Stimulated activated CD8-positive, alpha-beta memory T cell treated with anti-CD3 and anti-CD28 coated beads, Interleukin-7, amount 100 ng/mL, for 4 hours (primary cell): ENCODE measurements at regions not wholly inside any gene's neighbourhood (a gene's known extent, or its start where the extent isn't known, plus 50 kb on each side); places are given as distances from the start of the nearest gene placed in this dataset.
"Not testable (repeated sequence)": the region's sequence is repeated elsewhere in the genome, so short reads cannot be mapped to it uniquely, and the experiment has no call there.

Experiments used
- DNase-seq, 2 donors: peaks; one replicate each; pipeline ENCODE4 v3.0.0-alpha.2; 2020; ENCODE audit warnings: low read depth in 2 of 2

DNA sequence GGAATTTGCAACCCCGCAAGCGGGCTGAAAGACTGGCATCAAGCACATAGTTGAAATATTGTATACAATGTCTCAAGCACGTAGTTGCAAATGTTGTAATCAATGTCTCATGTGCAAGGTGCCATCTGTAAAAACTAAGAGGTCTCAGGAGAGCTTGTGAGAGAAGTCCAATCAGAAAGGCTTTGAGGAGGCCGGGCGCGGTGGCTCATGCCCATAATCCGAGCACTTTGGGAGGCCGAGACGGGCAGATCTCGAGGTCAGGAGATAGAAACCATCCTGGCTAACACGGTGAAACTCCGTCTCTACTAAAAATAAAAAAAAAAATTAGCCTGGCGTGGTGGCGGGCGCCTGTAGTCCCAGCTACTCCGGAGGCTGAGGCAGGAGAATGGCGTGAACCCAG, 1414.7 kb downstream of the BRD1 start:
- DNase-seq = not testable (repeated sequence)

DNA sequence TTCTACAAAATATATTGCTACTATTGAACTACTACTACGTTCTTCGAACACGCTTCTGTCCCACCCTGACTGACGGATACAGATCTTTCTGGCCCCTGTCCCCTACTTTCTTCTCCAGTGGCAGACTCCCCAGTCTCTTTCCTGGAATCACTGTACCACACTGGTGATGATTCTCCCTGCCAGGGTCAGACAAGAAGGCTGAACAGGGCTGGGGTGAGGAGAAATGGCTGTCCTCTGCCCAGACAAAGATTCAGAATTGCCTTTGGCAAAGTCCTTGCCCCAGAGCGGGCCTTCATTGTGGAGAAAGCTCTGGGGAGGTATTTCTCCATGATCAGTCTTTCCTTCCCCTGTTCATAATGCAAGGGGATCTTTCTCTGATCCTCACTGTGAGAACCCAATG, 1417.1 kb downstream of the BRD1 start:
- no peak for DNase-seq

DNA sequence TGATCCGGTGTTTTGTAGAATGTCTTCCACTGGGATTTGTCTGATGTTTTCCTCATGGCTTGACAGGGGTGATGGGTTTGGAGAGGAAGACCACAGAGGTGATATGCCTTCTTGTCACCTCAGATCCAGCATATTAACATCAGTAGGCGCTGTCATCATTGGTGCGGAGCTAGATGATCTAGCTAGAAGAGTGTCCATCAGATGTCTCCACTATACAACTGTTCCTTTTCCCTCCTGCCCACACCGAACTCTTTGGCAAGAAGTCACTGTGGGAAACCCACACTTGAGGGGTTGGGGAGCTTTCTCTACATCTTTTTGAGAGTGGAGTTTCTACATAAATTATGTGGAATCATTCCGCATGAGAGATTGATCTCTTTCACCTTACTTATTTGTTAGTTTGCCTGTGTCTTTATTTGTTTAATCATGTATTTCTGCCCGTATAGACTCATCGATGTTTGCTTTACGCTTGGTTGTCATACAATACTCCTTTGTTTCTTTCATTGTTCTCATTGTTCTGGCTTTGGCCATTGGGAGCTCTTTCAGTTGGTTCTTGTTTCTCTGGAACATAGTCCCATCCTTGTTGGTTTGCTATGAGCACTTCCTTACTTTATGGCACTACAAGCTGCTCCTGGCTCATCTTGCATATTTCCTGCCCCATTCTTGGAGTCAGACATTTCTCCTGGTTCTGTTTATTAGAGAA, 1420.3 kb downstream of the BRD1 start:
- DNase-seq = no peak

DNA sequence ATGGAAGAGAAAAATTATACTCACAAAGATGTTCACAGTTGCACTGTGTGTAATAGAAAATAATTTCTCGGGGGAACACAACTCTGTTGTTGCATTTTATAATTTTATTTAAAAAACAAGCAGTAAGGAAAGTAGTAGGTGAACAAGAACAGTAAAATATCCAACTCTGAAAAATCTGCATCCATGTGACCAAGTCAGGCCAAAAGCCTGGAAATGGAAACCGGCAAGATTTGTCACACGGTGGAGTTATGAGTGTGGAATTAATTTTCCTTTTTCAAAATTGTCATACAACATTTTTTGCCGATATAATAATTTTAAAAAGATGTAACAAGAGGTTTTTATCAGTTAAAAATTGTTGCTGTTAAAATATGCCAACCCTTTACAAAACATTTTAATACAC, 1421.5 kb downstream of the BRD1 start:
- DNase-seq = no peak

DNA sequence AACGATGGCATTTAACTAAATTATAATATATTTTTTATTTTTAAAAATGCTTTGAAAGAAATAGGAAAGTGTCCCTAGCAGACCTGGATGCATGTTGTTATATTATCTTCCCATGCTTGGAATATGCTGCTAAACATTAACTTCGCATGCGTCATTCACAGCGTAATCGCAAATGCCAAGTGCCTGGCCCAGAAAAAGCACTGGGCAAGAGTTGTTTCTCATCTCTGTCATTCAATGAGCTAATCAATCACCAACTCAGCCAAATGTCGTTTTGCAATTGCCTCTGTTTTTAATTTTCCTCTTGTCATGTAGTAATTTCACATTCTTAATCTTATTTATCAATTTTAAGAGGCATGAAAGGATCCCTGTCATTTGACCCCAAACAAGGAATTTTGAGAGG, 1421.9 kb downstream of the BRD1 start:
- DNase-seq = no peak

DNA sequence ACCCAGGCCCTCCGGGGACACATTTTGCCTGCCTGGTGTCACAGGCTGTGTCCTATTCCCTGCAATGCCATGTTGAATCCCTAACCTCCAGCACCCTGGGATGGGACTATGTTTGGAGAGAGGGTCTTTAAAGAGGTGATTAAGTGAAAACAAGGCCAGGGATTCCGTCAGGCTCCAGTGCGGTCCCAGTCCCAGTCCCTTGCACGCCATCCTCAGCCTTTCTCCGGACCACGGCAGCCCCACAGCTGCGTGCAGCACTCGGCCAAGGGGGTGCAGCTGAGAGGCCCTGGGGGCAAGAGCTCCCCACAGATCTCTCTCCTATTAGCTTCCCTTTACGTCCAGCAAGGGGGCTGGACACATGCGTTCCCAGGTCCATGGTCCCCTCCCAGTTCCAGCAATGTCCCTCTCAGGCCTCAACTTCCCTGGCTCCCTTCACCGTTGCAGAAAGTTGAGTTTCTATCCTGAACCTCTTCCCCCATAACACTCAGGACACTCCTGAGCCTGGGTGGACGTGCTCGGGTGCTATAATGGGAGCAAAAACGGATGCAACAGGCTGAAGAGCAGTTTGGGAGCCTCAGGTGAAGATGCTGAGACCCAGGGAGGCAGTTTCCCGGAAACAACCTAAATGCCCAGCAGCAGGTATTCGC, 1422.7 kb downstream of the BRD1 start:
- no peak for DNase-seq

DNA sequence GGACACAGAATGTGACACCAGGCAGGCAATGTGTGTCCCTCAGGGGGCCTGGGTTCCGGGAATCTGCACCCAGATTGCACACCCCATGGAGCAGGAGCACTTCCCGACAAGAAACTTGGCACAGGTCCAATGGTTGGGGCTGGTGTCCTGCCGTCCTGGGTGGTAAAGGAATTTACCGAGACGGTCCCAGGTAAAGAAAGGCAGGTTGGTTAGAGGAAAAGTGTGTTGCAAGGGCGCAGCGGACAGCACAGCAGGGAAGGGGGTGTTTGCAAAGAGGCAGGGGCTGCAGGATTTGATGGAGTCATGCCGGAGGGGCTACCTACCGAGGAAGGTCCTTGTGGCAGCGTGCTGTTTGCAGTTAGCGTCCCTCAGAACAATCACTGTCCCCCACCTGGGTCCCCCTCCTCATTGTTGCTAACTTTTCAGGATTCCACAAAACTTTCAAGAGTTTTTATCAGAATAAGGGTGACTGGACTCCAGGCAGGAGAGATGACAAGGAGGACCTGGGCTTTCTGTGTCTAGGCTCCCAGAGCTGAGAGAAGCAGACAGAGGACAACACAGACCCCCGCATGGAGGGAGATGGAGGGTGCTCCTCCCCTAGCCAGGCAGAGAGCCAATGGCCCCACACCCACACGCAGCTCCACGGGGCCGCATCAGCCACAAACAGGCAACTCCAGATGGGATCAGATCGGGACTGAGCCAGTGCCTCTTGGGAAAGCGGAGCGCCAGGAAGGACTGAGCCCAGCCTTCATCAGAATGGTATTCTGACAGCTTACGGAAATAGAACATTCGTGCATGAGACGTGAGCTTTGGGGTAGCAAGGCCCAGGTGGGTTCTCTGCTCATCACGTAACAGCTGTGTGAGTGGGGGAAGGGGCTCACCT, 1423.9 kb downstream of the BRD1 start:
- no peak for DNase-seq

DNA sequence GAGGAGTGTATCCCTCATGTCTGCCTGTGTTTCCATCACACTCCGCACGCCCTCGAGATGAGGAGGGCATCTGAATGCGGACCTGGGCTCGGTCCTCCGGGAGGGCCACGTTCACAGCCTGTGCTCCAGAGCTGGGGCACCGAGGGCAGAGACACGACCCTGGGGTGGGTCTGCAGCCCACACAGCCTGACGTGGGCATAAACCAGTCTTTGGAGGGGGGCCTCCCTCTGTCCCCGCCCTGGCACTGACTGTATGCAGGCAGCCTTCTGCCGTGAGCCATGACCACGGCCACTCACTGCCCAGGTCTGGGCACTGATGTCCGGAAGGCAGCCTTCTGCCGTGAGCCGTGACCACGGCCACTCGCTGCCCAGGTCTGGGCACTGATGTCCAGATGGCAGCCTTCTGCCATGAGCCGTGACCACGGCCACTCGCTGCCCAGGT, 1425.1 kb downstream of the BRD1 start:
- DNase-seq = no peak

DNA sequence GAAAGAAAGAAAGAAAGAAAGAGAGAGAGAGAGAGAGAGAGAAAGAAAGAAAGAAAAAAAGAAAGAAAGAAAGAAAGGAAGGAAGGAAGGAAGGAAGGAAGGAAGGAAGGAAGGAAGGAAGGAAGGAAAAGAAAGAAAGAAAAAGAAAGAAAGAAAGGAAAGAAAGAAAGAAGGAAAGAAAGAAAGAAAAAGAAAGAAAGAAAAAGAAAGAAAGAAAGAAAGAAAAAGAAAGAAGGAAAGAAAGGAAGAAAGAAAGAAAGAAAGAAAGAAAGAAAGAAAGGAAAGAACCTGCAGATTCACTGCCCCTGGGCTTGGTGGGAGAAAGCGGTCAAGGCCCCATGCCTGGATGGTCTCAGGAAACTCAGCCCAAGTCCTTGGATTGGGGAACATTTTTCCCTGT, 1426.2 kb downstream of the BRD1 start:
- not testable (repeated sequence) for DNase-seq

DNA sequence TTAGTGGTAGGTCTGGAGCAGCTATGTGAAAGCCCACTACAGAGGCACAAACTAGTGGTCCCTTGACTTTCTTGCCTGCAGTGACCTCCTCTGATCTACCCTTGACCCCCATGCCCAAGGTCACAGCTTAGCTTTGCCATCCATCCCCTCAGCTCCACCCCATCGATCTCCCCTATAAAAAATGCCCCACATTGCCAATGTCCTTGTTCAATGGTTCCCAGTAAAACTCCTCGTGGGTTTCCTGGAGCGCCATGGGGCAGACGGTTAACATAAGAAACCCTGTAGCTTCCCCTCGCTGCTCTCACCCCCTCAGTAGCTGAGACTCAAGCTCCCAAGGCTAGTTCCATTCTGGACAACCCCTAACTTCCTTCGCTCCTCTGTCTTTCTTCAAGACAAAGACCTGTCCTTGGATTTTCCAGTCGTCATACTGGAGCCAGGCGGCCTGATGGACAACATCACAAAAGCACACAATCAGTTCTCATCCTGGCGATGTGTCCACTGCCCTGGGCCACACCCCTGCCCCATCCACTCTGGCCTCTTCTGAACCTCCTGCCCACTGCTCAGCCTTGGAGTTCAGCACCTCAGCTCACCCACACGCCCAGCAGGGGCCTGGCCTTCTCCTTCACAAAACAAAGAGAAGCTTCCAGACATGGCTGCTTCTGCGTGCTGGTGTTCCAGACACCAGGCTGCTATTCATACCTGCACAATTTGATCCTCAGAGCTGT, 1429.3 kb downstream of the BRD1 start:
- DNase-seq = no peak

DNA sequence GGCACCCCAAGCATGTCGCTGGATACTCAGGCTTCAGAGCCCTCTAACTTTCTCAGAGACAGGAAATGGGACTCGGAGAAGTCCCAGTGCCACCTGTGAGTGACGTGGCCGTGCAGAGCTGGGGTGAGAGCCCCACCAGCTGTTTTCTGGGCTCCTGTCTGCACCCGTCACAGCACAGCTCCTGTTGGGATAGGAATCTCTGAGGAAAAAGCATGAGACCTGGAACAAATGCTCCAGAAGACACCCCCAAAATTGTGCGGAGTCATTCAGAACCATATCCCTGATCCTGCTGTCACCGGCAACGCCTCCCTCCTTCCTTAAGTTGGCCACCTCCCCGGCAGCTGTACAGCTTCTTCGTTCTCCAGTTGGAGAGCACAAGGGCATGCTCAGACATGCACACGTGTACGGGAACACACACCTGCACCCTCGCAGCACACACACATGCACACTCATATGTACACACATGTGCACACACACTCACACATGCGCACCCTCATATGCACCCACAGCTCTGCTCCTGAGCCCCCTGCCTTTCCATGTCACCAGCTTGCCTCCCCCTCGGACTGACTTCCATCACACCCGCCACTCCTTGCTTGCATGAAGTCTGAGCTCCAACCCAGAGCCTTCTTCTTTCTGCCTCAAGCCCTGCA, 1430.0 kb downstream of the BRD1 start:
- DNase-seq = no peak

DNA sequence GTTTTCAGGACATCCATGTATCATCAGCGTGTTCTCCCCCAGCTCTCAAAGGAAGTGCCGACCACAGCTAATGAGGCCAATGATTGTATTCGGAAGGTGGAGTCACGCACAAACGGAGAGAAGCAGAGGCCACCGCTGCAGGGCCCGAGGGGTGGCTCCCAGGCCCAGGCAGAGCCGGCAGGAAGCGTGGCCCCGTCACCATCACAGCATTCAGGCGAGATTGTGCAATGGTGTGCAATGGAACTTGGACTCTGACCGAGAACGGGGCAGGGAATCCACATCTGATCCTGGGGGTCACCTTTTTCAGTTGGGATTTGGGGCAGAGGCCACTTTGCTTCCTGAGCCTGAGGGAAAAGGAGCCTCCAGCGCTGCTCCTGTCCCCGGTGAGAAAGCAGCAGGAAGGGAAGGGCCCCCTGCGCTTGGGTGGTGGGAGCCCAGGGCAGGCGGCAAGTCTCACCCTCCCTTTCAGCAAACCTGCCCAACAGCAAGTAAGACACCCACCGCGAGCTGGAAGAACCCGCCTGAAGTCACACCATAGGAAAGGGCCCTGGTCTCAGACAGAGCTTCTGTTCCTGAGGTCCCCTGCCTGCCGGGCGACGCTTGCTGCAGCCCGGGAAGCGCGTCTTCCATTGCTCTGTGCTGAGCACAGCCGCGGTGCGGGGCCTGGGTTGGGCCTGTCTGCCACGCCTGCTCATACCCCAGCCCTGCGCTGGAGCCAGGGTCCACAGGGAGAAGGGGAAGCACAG, 1430.7 kb downstream of the BRD1 start:
- no peak for DNase-seq

DNA sequence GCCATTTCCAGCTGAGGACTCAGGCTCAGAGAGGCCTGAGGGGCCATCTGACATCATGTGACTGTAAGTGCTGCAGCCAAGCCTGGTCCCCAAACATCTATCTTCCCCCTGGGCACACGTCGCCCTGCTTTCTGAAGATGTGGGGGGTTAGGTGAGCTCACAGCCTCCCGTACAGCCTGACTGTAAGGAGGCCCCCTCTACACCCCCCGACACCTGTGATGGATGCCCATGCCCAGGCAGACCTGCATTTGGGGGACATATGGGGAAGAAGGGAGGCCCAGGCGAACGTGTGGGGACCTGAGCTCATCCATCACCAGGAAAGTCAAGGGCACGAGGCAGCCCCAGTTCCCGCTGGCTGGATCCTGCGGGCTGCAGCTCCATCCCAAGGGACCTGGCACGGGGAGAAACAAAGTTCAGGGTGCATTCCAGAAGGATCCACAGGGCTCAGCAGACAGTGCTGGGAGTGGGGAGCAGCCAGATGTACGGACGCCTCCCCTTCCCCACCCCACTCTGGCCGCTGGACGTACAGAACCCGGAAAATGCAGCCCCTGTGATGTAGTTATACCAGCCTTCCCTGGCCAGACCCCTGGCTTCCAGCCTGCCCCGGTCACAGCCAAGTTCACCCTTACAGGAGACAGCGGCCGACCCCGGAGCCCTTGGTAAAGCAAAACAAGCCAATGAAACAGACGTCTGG, 1431.4 kb downstream of the BRD1 start:
- no peak for DNase-seq

DNA sequence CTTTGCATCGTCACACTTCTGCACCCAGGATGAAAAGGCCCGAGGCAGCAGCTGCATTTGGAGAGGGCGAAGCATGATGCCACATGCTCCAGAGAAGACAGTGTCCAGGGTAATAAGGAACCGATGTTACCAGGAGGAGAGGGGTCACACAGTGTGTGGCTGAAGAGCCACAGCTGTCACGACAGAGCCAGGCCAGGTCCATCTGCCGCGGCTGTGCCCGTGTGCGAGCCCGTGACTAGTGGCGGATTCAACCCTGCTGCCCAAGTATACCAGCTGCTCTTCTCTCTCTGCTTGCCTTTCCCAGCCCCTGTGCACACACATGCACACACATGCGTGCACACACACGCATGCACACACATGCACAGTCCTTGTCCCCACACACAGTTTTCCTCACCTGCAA, 1432.5 kb downstream of the BRD1 start:
- no peak for DNase-seq

DNA sequence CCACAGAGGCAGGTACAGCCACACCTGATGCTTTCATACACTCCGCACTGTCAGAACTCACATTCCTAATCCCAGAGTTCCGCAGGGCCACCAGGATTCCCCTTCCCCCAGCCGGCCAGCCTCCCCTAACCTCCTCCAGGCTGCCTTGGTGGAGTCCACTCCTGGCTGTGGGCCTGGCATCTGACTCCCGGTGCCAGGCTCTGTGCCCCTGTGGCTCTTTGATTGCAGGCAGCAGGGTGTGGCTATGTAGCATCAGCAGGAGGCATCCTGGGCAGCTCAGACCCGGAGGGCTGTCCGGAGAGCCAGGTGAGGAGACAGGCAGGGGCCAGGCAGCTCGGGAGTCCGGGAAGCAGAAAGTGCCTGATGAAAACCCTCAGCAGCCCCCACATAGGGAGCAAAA, 1432.9 kb downstream of the BRD1 start:
- DNase-seq = no peak

DNA sequence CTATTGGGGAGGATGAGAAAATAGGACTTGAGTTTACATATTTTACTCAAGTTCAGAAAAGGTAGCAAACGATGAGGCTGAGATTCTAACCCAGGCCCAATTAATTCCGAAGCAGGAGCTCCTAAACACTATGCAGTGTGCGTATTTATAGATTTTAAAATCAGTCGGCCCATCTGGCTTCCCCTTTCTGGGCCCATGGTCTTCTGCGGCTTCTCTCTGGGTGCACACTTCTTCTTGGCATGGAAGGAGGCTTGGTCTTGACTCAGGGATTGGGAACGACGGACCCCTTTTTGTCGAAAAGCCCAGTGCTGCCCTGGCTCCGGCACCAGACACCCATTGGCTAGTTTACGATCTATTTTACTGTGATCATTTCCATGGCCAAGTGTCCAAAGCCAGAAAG, 1433.8 kb downstream of the BRD1 start:
- no peak for DNase-seq

DNA sequence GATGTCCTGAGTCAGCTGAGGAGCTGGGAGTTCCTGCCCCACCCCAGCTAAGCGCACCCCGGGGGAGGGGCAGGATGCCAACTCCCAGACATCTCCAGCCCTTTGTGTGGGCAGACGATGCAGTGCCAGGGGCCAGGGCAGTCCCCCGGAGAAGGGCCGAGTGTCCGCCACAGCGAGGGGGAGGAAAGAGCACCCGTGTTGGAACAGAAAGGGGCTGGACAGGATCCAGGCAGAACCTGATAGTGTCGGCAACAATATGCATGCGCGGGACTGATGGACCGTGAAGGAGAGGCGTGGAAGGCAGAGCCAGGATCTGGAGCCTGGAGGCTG, 1434.7 kb downstream of the BRD1 start:
- DNase-seq = no peak

DNA sequence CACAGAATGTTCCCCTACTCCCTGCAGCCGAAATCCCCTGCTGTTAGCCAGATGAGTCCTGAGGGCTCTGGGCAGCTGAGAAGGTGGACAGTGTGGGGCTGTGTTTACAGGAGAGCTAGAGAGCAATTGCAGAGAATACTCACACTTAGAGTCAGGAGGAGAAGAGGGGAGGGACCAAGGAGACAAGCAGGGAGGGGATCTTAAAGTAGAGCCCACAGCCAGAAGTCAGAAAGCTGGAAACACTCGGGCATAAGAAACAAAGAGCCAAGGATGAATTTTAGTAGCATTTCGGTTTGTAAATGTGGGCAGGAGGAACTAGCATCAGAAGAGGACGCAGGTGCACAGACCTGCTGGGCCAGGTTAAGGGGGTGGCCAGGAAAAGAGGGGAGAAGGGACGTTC, 1435.9 kb downstream of the BRD1 start:
- DNase-seq = no peak

DNA sequence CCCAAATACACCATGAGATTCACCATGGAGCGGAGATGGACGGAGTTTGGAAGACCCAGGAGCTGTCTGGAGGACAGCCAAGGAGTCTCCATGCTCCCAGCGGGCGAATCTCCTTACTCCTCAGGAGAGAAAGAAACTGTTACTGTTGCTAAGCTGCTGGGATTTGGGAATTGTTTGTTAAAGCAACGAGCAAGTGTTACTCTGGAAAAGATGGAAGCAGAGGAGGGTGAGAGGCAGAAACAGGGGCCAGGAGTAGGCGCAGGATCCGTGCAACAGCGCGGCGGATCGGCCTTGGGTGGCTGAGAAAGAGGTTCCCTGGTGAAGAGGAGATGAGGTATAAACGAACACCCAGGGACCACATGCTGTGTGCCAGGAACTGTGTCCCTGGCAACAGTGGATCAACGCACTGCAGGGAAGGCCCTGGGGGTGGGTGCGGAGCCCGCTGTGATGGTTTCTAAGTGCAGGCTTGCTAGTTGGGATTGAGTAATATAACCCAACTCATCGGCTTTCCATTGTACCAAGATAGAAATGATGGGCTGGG, 1436.4 kb downstream of the BRD1 start:
- DNase-seq = no peak

DNA sequence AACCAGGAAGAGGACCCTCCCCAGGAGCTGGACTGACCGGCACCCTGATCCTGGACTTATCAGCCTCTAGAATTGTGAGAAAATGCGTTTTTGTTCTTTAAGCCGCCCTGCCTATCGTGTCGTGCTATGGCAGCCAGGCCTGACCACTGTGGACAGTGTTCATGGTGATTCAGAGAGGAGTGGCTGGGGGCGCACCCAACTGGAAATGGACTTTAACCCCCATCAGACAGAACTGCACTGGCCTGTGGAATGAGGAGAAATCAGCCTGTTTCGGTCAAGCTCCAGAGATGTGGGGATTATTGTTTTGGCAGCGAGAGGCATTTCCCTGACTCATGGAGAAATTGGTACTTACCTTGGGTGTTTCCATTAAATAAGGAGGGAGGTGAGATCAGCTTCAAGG, 1437.8 kb downstream of the BRD1 start:
- no peak for DNase-seq
